GM12865 (cell line): ENCODE measurements at regions not wholly inside any gene's neighbourhood (a gene's known extent, or its start where the extent isn't known, plus 50 kb on each side); places are given as distances from the start of the nearest gene placed in this dataset.

Source experiments
- DNase-seq: peaks from one replicate; pipeline ENCODE4 v3.0.0; 2010; ENCODE audit warnings: low read depth
- H3K4me3 ChIP-seq: 2 replicates; pipeline ENCODE4 v1.5.1; 2011; ENCODE audit warnings: mild to moderate bottlenecking, low read depth, low read length, control low read depth
- TF ChIP-seq, protein P1 (sequence below): IDR thresholded peaks from 2 replicates; pipeline ENCODE4 v1.5.1; 2011; ENCODE audit warnings: low read length, control low read depth, low read depth, inconsistent platforms; ENCODE audit not compliant: insufficient read depth; ENCODE audit errors: missing control alignments

DNA sequence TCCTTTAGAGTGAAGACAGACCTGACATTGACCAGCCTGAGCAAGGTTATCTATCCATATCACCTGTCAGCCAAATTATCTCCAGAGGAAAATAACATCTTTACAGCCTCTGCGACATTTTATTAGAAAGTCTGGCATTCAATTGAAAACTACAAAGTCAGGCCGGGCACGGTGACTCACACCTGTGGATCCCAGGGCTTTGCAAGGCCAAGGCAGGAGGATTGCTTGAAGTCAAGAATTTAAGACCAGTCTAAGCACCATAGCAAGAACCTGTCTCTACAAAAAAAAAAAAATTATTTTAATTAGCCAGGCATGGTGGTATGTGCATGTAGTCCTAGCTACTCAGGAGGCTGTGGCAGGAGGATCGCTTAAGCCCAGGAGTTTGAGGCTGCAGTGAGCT is 141.6 kb downstream of the RCN1 start:
- DNase-seq, result no peak
- TF ChIP-seq, protein P1, sequence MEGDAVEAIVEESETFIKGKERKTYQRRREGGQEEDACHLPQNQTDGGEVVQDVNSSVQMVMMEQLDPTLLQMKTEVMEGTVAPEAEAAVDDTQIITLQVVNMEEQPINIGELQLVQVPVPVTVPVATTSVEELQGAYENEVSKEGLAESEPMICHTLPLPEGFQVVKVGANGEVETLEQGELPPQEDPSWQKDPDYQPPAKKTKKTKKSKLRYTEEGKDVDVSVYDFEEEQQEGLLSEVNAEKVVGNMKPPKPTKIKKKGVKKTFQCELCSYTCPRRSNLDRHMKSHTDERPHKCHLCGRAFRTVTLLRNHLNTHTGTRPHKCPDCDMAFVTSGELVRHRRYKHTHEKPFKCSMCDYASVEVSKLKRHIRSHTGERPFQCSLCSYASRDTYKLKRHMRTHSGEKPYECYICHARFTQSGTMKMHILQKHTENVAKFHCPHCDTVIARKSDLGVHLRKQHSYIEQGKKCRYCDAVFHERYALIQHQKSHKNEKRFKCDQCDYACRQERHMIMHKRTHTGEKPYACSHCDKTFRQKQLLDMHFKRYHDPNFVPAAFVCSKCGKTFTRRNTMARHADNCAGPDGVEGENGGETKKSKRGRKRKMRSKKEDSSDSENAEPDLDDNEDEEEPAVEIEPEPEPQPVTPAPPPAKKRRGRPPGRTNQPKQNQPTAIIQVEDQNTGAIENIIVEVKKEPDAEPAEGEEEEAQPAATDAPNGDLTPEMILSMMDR, result no peak
- no peak overlapping the region for H3K4me3 ChIP-seq

DNA sequence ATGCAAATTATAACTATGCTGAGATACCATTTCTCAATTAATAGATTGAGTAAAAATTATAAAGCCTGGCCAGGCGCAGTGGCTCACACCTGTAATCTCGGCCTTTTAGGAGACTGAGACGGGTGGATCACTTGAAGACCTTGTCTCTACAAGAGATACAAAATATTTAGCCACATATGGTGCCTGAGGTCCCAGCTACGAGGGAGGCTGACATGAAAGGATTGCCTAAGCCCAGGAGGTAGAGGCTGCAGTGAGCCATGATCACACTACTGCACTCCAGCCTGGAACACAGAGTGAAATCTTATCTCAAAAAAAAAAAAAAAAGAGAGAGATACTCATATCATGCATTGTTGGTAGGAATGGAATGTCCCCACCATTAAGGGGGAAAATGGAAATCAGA is 142.4 kb downstream of the RCN1 start:
- TF ChIP-seq, protein P1, result no peak
- no peak overlapping the region for H3K4me3 ChIP-seq
- no peak for DNase-seq

DNA sequence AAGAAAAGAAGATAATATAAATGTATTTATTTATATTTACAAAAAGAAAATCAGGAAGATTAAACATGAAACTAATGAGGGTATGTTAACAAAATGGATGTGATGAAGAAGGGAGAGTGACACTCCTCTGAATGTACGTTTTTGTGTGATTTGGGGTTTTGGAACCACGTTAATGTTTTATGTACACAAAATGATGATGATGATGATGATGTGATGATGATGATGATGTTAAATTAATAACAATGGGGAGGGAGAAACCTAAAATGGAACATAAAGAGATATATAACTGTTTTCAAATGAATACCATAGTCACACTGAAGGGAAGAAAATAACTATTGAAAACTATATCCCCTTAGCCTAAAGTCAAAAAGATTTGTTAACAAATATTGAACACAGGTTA is 143.1 kb downstream of the RCN1 start:
- DNase-seq, result no peak
- no peak overlapping the region for H3K4me3 ChIP-seq
- TF ChIP-seq, protein P1, result no peak

DNA sequence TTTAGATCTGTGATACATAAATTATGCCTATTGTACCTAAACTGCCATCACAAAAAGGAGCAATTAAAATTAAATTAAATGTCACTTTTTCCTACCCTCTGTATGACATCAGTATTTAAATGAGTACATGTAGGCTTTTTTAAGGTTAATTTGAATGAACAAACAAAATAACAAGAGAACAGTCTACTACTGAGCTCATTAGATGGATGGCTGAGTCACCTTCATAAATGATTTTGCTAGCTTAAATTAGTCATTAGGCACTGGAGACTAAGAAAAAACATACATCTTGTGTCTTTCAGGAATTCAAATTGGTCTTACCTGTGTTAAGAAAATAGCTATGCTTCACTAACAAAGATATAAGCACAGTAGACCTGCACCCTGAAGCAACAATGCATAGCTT is 153.6 kb downstream of the RCN1 start:
- no peak for DNase-seq
- H3K4me3 ChIP-seq, result no peak overlapping the region
- TF ChIP-seq, protein P1, result no peak

DNA sequence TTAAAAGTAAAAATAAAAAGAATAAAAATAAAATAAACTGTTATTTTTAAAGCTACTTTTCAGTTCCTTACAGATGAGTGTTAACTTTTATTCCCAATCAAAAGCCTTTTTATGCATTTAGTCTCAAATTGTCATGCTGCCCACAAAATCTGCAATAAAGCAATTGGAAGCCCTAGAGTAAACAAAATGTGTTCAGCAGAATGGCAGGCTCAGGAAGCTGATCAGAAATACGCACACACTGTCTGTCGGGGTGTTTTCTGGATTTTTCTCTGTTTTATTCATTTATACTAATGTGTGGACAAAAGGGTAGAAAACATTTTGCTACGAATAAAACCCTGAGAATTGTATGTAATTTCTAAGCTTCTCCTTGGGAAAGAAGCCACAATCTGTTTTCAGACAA is 162.8 kb downstream of the RCN1 start:
- no peak overlapping the region for H3K4me3 ChIP-seq
- no peak for DNase-seq
- TF ChIP-seq, protein P1, result no peak

DNA sequence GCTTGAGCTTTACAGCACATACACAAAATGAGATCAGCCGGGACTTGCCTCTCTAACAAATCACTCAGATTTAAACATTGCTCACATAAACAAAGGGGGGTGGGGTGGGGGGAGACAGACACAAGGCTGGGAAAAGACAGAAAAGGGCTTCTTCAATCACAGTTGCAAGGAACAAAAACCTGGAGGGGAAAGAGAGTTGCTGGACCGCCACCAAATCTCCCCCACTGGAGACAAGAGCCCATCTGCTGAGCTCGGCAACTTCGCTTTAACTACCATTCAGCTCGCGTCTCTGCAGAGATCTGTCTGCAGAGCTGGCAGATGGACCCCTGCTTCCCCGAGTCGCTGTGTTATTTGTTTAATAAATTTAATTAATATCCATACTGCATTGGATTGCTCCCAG is 165.0 kb downstream of the RCN1 start:
- no peak overlapping the region for H3K4me3 ChIP-seq
- DNase-seq, result no peak
- TF ChIP-seq, protein P1, result no peak

DNA sequence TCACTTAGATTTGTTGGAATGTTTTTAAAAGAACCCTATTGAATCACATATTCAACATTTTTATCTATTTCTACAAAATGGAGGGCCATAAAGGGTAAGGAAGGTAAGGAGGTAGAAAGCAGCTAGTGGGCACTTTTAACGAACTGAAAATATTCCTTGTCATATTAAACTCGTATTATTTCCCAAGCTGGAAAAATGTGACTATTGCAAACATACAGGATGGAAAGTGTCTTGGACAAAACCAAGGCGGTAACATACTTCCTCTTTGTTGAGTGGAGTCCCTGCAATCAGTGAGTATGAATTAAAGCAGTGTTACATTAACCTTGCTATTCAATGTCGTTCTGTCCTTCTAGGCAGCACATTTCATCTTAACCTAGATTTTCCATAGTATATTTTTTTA is 165.6 kb downstream of the RCN1 start:
- TF ChIP-seq, protein P1, result no peak
- DNase-seq, result no peak
- H3K4me3 ChIP-seq, result no peak overlapping the region
